ENCODE measurements at regions not wholly inside any gene's neighbourhood (a gene's known extent, or its start where the extent isn't known, plus 50 kb on each side); places are given as distances from the start of the nearest gene placed in this dataset.

GRCh38 chr1:30201015-30201414, 522.4 kb downstream of the MATN1 start:
- Mint-ChIP-seq H3K36me3 (ENCODE audit: insufficient read depth) (no peaks in the 10 kb centered on the region), H3K4me3 (ENCODE audit: low read depth) (no peak overlapping the region), H3K27me3 (peaks cover 14% of the 10 kb centered on the region), H3K4me1 (ENCODE audit: low read depth) (no peaks in the 10 kb centered on the region), H3K9me3 (ENCODE audit: low read depth) (peaks cover 5% of the 10 kb centered on the region), H3K27ac (no peak overlapping the region)
- DNase-seq (ENCODE audit: low spot score, unreplicated experiment): no peak
- TF ChIP-seq CTCF (IDR thresholded peaks at IDR 0.05; ENCODE audit: unreplicated experiment): no peak

DNA sequence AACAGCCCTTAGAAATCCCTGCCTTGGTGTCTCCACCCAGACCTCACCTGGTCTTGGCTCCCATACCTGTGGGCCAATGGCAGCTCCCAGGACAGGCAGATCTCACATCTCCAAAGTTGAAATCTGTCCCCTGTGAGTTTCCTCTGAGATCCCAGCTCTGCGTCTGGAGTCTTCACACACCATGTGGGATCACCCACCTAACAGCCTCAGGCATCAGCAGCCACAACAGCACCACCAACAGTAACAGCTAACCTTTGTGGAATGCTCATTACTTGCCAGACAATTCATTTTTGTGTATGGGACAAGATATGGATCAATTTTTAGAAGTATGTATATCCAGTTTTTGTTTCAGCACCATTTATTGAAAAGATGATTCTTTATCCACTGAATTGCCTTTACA, 523.2 kb downstream of the MATN1 start:
- Mint-ChIP-seq H3K9me3 (ENCODE audit: low read depth) (peaks cover 5% of the 10 kb centered on the region), H3K27ac (no peak overlapping the region), H3K36me3 (ENCODE audit: insufficient read depth) (no peaks in the 10 kb centered on the region), H3K27me3 (peaks cover 16% of the 10 kb centered on the region), H3K4me1 (ENCODE audit: low read depth) (no peaks in the 10 kb centered on the region), H3K4me3 (ENCODE audit: low read depth) (no peak overlapping the region)
- DNase-seq (ENCODE audit: low spot score, unreplicated experiment): no peak
- TF ChIP-seq CTCF (IDR thresholded peaks at IDR 0.05; ENCODE audit: unreplicated experiment): no peak

- Mint-ChIP-seq H3K9me3 (ENCODE audit: low read depth) (peaks cover 5% of the 10 kb centered on the region), H3K4me3 (ENCODE audit: low read depth) (no peak overlapping the region), H3K36me3 (ENCODE audit: insufficient read depth) (no peaks in the 10 kb centered on the region), H3K27ac (no peak overlapping the region), H3K27me3 (peaks cover 19% of the 10 kb centered on the region), H3K4me1 (ENCODE audit: low read depth) (no peaks in the 10 kb centered on the region)
- no peak for DNase-seq (ENCODE audit: low spot score, unreplicated experiment)
- TF ChIP-seq CTCF (IDR thresholded peaks at IDR 0.05; ENCODE audit: unreplicated experiment): no peak
These were observed 523.8 kb downstream of the MATN1 start for GRCh38 chr1:30199563-30199962.

DNA sequence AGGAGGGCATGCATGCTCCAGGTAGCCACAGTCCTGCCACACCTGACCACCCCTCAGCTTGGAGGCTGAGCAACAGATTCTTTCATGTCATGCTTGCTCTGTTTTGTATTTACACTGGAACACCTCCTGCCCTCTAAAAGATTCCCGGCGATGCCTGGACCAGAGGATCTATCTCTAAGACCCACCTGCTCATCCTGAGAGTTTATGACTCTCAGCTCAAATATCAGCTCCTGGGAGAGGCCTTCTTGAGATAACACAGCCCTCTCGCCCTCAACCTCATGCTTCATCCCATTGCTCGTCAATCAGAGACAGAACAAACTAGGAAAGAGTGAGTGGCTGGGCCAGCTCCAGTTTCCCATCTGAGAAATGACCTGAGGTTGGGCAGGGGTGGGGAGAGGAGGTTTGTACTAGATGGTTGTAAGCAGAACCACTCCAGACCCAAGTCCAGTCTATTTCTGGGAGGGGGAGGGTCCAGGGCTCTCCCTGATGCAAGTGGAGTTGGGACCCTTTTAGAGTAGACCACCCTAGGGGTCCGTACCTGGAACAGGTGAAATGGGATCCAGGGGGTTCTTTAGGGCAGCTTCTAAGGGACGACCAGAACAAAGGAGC, 524.5 kb downstream of the MATN1 start:
- no peak for TF ChIP-seq CTCF (IDR thresholded peaks at IDR 0.05; ENCODE audit: unreplicated experiment)
- Mint-ChIP-seq H3K27me3 (peaks cover 19% of the 10 kb centered on the region), H3K4me3 (ENCODE audit: low read depth) (no peak overlapping the region), H3K9me3 (ENCODE audit: low read depth) (peaks cover 5% of the 10 kb centered on the region), H3K27ac (no peak overlapping the region), H3K4me1 (ENCODE audit: low read depth) (no peaks in the 10 kb centered on the region), H3K36me3 (ENCODE audit: insufficient read depth) (no peaks in the 10 kb centered on the region)
- no peak for DNase-seq (ENCODE audit: low spot score, unreplicated experiment)

GRCh38 chr1:30198451-30198760, 525.0 kb downstream of the MATN1 start:
- no peaks in the 10 kb centered on the region for H3K4me1 Mint-ChIP-seq (ENCODE audit: low read depth)
- H3K27ac Mint-ChIP-seq: no peak overlapping the region
- TF ChIP-seq CTCF (IDR thresholded peaks at IDR 0.05; ENCODE audit: unreplicated experiment): no peak
- no peak overlapping the region for H3K4me3 Mint-ChIP-seq (ENCODE audit: low read depth)
- no peaks in the 10 kb centered on the region for H3K36me3 Mint-ChIP-seq (ENCODE audit: insufficient read depth)
- peaks cover 19% of the 10 kb centered on the region for H3K27me3 Mint-ChIP-seq
- H3K9me3 Mint-ChIP-seq (ENCODE audit: low read depth): peaks cover 5% of the 10 kb centered on the region
- no peak for DNase-seq (ENCODE audit: low spot score, unreplicated experiment)

All from progenitor cell of endocrine pancreas (in vitro differentiated cells).